H1 (cell line): ENCODE measurements at regions not wholly inside any gene's neighbourhood (a gene's known extent, or its start where the extent isn't known, plus 50 kb on each side); places are given as distances from the start of the nearest gene placed in this dataset.

ENCODE experiments used
- CTCF ChIA-PET: fragments of 300-600 bp; sonication (Branson Sonifier 250); formaldehyde crosslinking; loops from one replicate; lab custom pipeline; 2021; ENCODE audit not compliant: partially characterized antibody; lab: Charles Lee
- POLR2A ChIA-PET: fragments of 300-600 bp; sonication (Branson Sonifier 250); formaldehyde crosslinking; loops from one replicate; lab custom pipeline; 2021; ENCODE audit warnings: inconsistent platforms; ENCODE audit not compliant: partially characterized antibody; lab: Charles Lee
- DNase-seq, 2 experiments: peaks; one replicate each; pipeline versions ENCODE4 v3.0.0 to v3.0.0-alpha.2; 2010 to 2022; ENCODE audit warnings: low spot score in 2 of 2, low read depth in 1 of 2, mixed read lengths in 1 of 2
- FAIRE-seq: peaks from 2 replicates; lab custom pipeline; 2011; peaks lifted over from hg19 to GRCh38; lab: Jason Lieb, UNC
- H2AFZ ChIP-seq: 2 replicates; pipeline ENCODE4 v1.8.1; 2012; ENCODE audit warnings: low read length, inconsistent platforms
- H2AK5ac ChIP-seq: 2 replicates; pipeline ENCODE4 v1.6.1; 2013; ENCODE audit warnings: low read depth, low read length
- H2BK120ac ChIP-seq: replicated peaks from 2 replicates; pipeline ENCODE3; 2013; ENCODE audit warnings: low read depth, low read length, inconsistent platforms
- H2BK12ac ChIP-seq: 2 replicates; pipeline ENCODE4 v1.6.1; 2013; ENCODE audit warnings: low read depth, low read length
- H2BK15ac ChIP-seq: 2 replicates; pipeline ENCODE4 v1.6.1; 2013; ENCODE audit warnings: low read length
- H2BK20ac ChIP-seq: 2 replicates; pipeline ENCODE4 v1.6.1; 2013; ENCODE audit warnings: low read length
- H2BK5ac ChIP-seq: 2 replicates; pipeline ENCODE4 v1.6.1; 2013; ENCODE audit warnings: low read depth, low read length
- H3K14ac ChIP-seq: 2 replicates; pipeline ENCODE4 v1.6.1; 2013; ENCODE audit warnings: inconsistent platforms; ENCODE audit not compliant: insufficient read length
- H3K18ac ChIP-seq: 2 replicates; pipeline ENCODE4 v1.6.1; 2013; ENCODE audit warnings: low read length; ENCODE audit errors: extremely low read depth
- H3K23ac ChIP-seq: 2 replicates; pipeline ENCODE4 v1.6.1; 2013; ENCODE audit warnings: inconsistent platforms; ENCODE audit not compliant: insufficient read length
- H3K23me2 ChIP-seq: 2 replicates; pipeline ENCODE4 v1.6.1; 2013; ENCODE audit warnings: low read depth, low read length
- H3K27ac ChIP-seq: 2 replicates; pipeline ENCODE4 v1.6.1; 2011; ENCODE audit warnings: low read depth, low read length, inconsistent platforms
- H3K27me3 ChIP-seq, 4 experiments: replicated peaks in 1 of 4; 1 replicate in 1 of 4; 2 replicates in 3 of 4; pipeline versions ENCODE4 v1.6.1 to v1.8.1; 2011 to 2013; ENCODE audit warnings: low read length in 3 of 4, mild to moderate bottlenecking in 3 of 4, inconsistent platforms in 2 of 4, mixed read lengths in 2 of 4, moderate library complexity in 1 of 4; ENCODE audit not compliant: control insufficient read depth in 3 of 4, insufficient read depth in 3 of 4; ENCODE audit errors: extremely low read depth in 1 of 4
- H3K36me3 ChIP-seq, 4 experiments: 2 replicates each; pipeline versions ENCODE4 v1.6.1 to v1.8.1; 2011 to 2013; ENCODE audit warnings: mild to moderate bottlenecking in 4 of 4, low read length in 3 of 4, moderate library complexity in 2 of 4, control low read depth in 1 of 4, inconsistent platforms in 1 of 4; ENCODE audit not compliant: insufficient read depth in 4 of 4, control insufficient read depth in 2 of 4
- H3K4ac ChIP-seq: replicated peaks from 2 replicates; pipeline ENCODE3; 2013; ENCODE audit warnings: low read length, low read depth, mixed read lengths, inconsistent platforms; ENCODE audit not compliant: insufficient read length
- H3K4me1 ChIP-seq, 4 experiments: replicated peaks in 1 of 4; 1 replicate in 1 of 4; 2 replicates in 3 of 4; pipeline versions ENCODE4 v1.6.1 to v1.8.1; 2011 to 2013; ENCODE audit warnings: low read length in 3 of 4, inconsistent platforms in 2 of 4, mixed read lengths in 1 of 4; ENCODE audit not compliant: insufficient read depth in 4 of 4, control insufficient read depth in 3 of 4
- H3K4me2 ChIP-seq, 2 experiments: 2 replicates each; pipeline versions ENCODE4 v1.6.1 to v1.8.1; 2011 to 2013; ENCODE audit warnings: low read depth in 2 of 2, low read length in 2 of 2, control low read depth in 1 of 2, inconsistent platforms in 1 of 2, mild to moderate bottlenecking in 1 of 2; ENCODE audit not compliant: insufficient read depth in 1 of 2
- H3K4me3 ChIP-seq, 4 experiments: fragments of 200-600, 300-600 bp in 1 of 4; sonication (generic), shearing (Covaris generic), sonication (Bioruptor Twin) in 1 of 4; 2 replicates each; pipeline versions ENCODE4 v1.5.1 to v1.8.1; 2011 to 2016; ENCODE audit warnings: low read length in 4 of 4, low read depth in 3 of 4, control low read depth in 2 of 4, inconsistent platforms in 2 of 4, mild to moderate bottlenecking in 2 of 4, mixed read lengths in 1 of 4, moderate library complexity in 1 of 4; ENCODE audit not compliant: insufficient read depth in 2 of 4; ENCODE audit errors: extremely low read depth in 1 of 4
- H3K56ac ChIP-seq: replicated peaks from 2 replicates; pipeline ENCODE3; 2013; ENCODE audit warnings: low read depth, mild to moderate bottlenecking, mixed read lengths, low read length, inconsistent platforms; ENCODE audit not compliant: insufficient read length
- H3K79me1 ChIP-seq: 2 replicates; pipeline ENCODE4 v1.6.1; 2013; ENCODE audit warnings: low read depth, low read length, control low read depth
- H3K79me2 ChIP-seq, 2 experiments: 2 replicates each; pipeline versions ENCODE4 v1.6.1 to v1.8.1; 2012 to 2013; ENCODE audit warnings: low read length in 2 of 2, mild to moderate bottlenecking in 2 of 2, inconsistent platforms in 1 of 2; ENCODE audit not compliant: insufficient read depth in 2 of 2, control insufficient read depth in 1 of 2
- H3K9ac ChIP-seq, 4 experiments: replicated peaks in 1 of 4; 1 replicate in 1 of 4; 2 replicates in 3 of 4; pipeline versions ENCODE4 v1.6.1 to v1.8.1; 2011 to 2013; ENCODE audit warnings: low read depth in 3 of 4, low read length in 3 of 4, control low read depth in 2 of 4, mild to moderate bottlenecking in 2 of 4, moderate library complexity in 2 of 4, inconsistent platforms in 1 of 4; ENCODE audit errors: extremely low read depth in 1 of 4
- H3K9me3 ChIP-seq, 2 experiments: 2 replicates each; pipeline versions ENCODE4 v1.6.1 to v1.8.1; 2012 to 2013; ENCODE audit warnings: mild to moderate bottlenecking in 2 of 2, moderate library complexity in 2 of 2, control low read depth in 1 of 2, inconsistent platforms in 1 of 2, low read depth in 1 of 2, low read length in 1 of 2, mixed read lengths in 1 of 2; ENCODE audit not compliant: insufficient read depth in 2 of 2
- H4K20me1 ChIP-seq, 2 experiments: replicated peaks in 1 of 2; 2 replicates each; pipeline versions ENCODE3 to v1.8.1; 2011 to 2013; ENCODE audit warnings: inconsistent platforms in 2 of 2, low read length in 2 of 2, mild to moderate bottlenecking in 1 of 2; ENCODE audit not compliant: insufficient read depth in 2 of 2, control insufficient read depth in 1 of 2
- H4K5ac ChIP-seq: 2 replicates; pipeline ENCODE4 v1.6.1; 2013; ENCODE audit warnings: low read length, low read depth, mixed read lengths, inconsistent platforms; ENCODE audit not compliant: insufficient read length
- H4K8ac ChIP-seq: 2 replicates; pipeline ENCODE4 v1.8.0; 2013; ENCODE audit warnings: mild to moderate bottlenecking, moderate library complexity, low read length, inconsistent platforms; ENCODE audit not compliant: insufficient read depth; ENCODE audit errors: extremely low read depth
- H4K91ac ChIP-seq: replicated peaks from 2 replicates; pipeline ENCODE3; 2013; ENCODE audit warnings: low read length, mixed read lengths, inconsistent platforms; ENCODE audit not compliant: insufficient read length
- CHD1 ChIP-seq: IDR thresholded peaks from 2 replicates; pipeline ENCODE4 v1.6.1; 2012; ENCODE audit warnings: low read depth, low read length, improper control_type of control experiment
- NANOG ChIP-seq: IDR thresholded peaks from 2 replicates; pipeline ENCODE4 v1.6.1; 2011; ENCODE audit warnings: low read length, low read depth, mild to moderate bottlenecking, inconsistent platforms; ENCODE audit not compliant: insufficient read depth, poor library complexity, severe bottlenecking
- POLR2A ChIP-seq, 2 experiments: IDR thresholded peaks; 1 replicate in 1 of 2; 2 replicates in 1 of 2; pipeline ENCODE4 v1.6.1; 2011; ENCODE audit warnings: low read depth in 2 of 2, low read length in 2 of 2, mild to moderate bottlenecking in 2 of 2; ENCODE audit errors: control extremely low read depth in 1 of 2
- SUZ12 ChIP-seq: fragments of 200-600 bp; sonication (generic); IDR thresholded peaks from 2 replicates; pipeline ENCODE4 v1.6.1; 2012; ENCODE audit warnings: mild to moderate bottlenecking, inconsistent platforms, low read length, moderate library complexity, mixed read lengths
- TAF1 ChIP-seq: IDR thresholded peaks from 2 replicates; pipeline ENCODE4 v1.6.1; 2011; ENCODE audit warnings: mild to moderate bottlenecking, low read depth, low read length
- TAF7 ChIP-seq: optimal IDR thresholded peaks from 2 replicates; pipeline ENCODE3; 2011; ENCODE audit warnings: low read depth, mild to moderate bottlenecking, inconsistent platforms, low read length, moderate library complexity, borderline replicate concordance
- whole genome bisulfite sequencing, 2 experiments: shearing (Covaris generic) in 1 of 2; methylation state at CpG; one replicate each; pipeline versions ENCODE4 v1.1.6 to v1.1.7; 2013 to 2015; ENCODE audit warnings: low lambda C conversion rate in 2 of 2, mixed read lengths in 2 of 2, inconsistent platforms in 1 of 2, low coverage in 1 of 2, missing lambda C conversion rate in 1 of 2; ENCODE audit not compliant: insufficient replicate concordance in 2 of 2, insufficient coverage in 1 of 2, insufficient read length in 1 of 2; ENCODE audit errors: extremely low coverage in 1 of 2, missing lambda C conversion rate in 1 of 2; 5-methylcytosine and 5-hydroxymethylcytosine counted together

DNA sequence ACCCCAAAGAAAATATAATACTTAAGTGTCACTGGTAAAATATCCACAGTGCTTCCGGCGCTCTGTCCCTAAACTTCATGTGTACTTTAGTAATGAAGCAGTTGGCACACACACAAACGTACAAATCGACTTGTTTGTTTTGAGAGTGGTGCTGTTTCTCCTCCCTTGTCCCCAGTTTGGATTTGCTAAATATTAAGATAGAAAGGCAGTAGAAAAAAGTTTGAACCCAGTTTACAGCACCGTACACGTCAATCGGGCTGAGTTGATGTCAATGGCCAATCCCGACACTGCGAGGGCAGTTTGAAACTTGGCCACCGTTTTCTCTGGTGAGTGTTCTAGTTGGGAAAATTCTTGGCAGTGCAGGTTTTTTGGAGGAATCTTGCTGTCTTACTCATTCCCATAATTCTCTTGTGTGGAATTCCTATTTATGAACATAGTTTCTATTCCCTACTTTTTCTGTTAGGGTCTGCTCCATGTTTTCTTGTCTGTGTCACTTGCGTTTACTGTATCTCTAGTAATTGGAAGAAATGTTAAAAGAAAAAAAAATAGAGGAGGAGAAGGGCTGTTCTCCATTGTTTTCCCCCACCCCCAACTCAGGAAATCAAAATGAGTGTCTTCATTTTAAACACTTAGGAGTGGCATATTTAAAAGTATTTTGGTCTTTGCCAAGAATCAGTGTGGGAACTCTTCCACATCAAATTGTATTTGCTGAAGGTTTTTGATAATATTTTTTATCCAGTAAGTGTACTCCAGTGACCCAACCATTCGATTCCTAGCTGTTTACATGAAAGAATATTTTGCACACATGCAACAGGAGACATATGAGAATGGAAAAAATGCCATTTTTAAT is 72.3 kb downstream of the OR2B2 start:
- H2BK120ac ChIP-seq, result no peak overlapping the region
- H3K9ac ChIP-seq, result peak overlapping the region; percentile 13 to 99 (median 90)
- no peak overlapping the region for H2BK20ac ChIP-seq
- no peak overlapping the region for H2BK5ac ChIP-seq
- WGBS, 2 experiments, result 24% methylated on average over 12 of the region's 12 CpGs; no CpG with 5 or more reads in 1 of the 2 experiments
- H4K20me1 ChIP-seq, result no peaks in the 10 kb centered on the region
- TF ChIP-seq TAF7, result peak; percentile 27
- TF ChIP-seq POLR2A (IDR thresholded peaks at IDR 0.05; ENCODE audit: control extremely low read depth in 1 of 2, low read depth in 2 of 2, low read length in 2 of 2), result peak; percentile 69 to 70; a peak in 2 of 3 replicates
- no peak for TF ChIP-seq SUZ12
- TF ChIP-seq NANOG, result no peak
- 0 out of 2 replicates have a peak, but pooled peaks have one; percentile 13 for TF ChIP-seq TAF1
- TF ChIP-seq CHD1, result no peak
- TF ChIP-seq, all 59 proteins: peak for 3
- DNase-seq, result no peak
- H4K5ac ChIP-seq, result peak overlapping the region; percentile 5
- no peaks in the 10 kb centered on the region for H3K27me3 ChIP-seq
- H3K4ac ChIP-seq, result no peak overlapping the region
- no peak overlapping the region for H2BK12ac ChIP-seq
- H3K18ac ChIP-seq, result peak overlapping the region; percentile 13; the same call in 1 of the 2 replicates
- H3K4me3 ChIP-seq, result peak overlapping the region; percentile 77 to 96 (median 88)
- H2AFZ ChIP-seq, result no peak overlapping the region
- H3K23me2 ChIP-seq, result peaks cover 12% of the 10 kb centered on the region
- H3K79me2 ChIP-seq, result peaks cover 0 to 14% of the 10 kb centered on the region in 2 experiments; a peak in 2 of 4 replicates
- no peak overlapping the region for H3K14ac ChIP-seq
- H3K27ac ChIP-seq, result peak overlapping the region; percentile 98
- H2BK15ac ChIP-seq, result no peak overlapping the region
- H3K36me3 ChIP-seq, result no peaks in the 10 kb centered on the region
- H3K4me1 ChIP-seq, result peaks cover 0 to 5% (median 2%) of the 10 kb centered on the region in 4 experiments; a peak in 1 of 7 replicates
- peak overlapping the region; percentile 67; the same call in 1 of the 2 replicates for H2AK5ac ChIP-seq
- no peak overlapping the region for H4K8ac ChIP-seq
- FAIRE-seq, result no peak
- CTCF ChIA-PET, result interaction anchor here (1.6 to 1.7 kb wide), 3 partner anchors 26 to 51 kb away, joined by 4 to 8 read pairs (median 5); a partner anchor contains a TSS
- H3K9me3 ChIP-seq, result no peaks in the 10 kb centered on the region
- no peaks in the 10 kb centered on the region for H3K79me1 ChIP-seq
- H4K91ac ChIP-seq, result no peak overlapping the region
- H3K56ac ChIP-seq, result no peak overlapping the region
- POLR2A ChIA-PET, result interaction anchor here (1.3 to 15.8 kb wide), 16 partner anchors 10 to 1716 kb away, joined by 5 to 2035 read pairs (median 36); a partner anchor contains a TSS
- peak overlapping the region; percentile 73 to 93 for H3K4me2 ChIP-seq
- no peak overlapping the region for H3K23ac ChIP-seq
